GM19324 (cell line): ENCODE measurements at regions not wholly inside any gene's neighbourhood (a gene's known extent, or its start where the extent isn't known, plus 50 kb on each side); places are given as distances from the start of the nearest gene placed in this dataset.

Experiments used
- ATAC-seq: cut with Tn5 transposase; IDR thresholded peaks from one replicate; pipeline ENCODE4 v1.9.1; 2021; ENCODE audit warnings: mild to moderate bottlenecking, moderate library complexity; ENCODE audit not compliant: unreplicated experiment, low FRiP score

GRCh38 chr21:15559660-15560059, 170.1 kb upstream of the USP25 start:
- no peak for ATAC-seq

GRCh38 chr21:15560383-15561056, 169.3 kb upstream of the USP25 start:
- no peak for ATAC-seq

- no peak for ATAC-seq
These were observed 167.0 kb upstream of the USP25 start for GRCh38 chr21:15562748-15563147.

- no peak for ATAC-seq
These were observed 164.9 kb upstream of the USP25 start for GRCh38 chr21:15564907-15565306.

- ATAC-seq = no peak
These were observed 163.1 kb upstream of the USP25 start for GRCh38 chr21:15566703-15567102.

- ATAC-seq = no peak
These were observed 162.6 kb upstream of the USP25 start for GRCh38 chr21:15567191-15567590.

- no peak for ATAC-seq
These were observed 161.3 kb upstream of the USP25 start for GRCh38 chr21:15568516-15568915.

- ATAC-seq = no peak
These were observed 142.9 kb upstream of the USP25 start for GRCh38 chr21:15586752-15587427.

GRCh38 chr21:15592271-15592860, 137.4 kb upstream of the USP25 start:
- ATAC-seq = no peak

GRCh38 chr21:15592957-15593356, 136.8 kb upstream of the USP25 start:
- ATAC-seq = no peak

- no peak for ATAC-seq
These were observed 128.4 kb upstream of the USP25 start for GRCh38 chr21:15601390-15601789.

- no peak for ATAC-seq
These were observed 125.4 kb upstream of the USP25 start for GRCh38 chr21:15604413-15604812.

GRCh38 chr21:15614766-15615165, 115.0 kb upstream of the USP25 start:
- ATAC-seq = no peak

GRCh38 chr21:15616864-15617574, 112.8 kb upstream of the USP25 start:
- ATAC-seq = no peak

GRCh38 chr21:15617964-15618363, 111.8 kb upstream of the USP25 start:
- no peak for ATAC-seq

GRCh38 chr21:15620892-15621291, 108.9 kb upstream of the USP25 start:
- ATAC-seq = no peak

- ATAC-seq = no peak
These were observed 105.1 kb upstream of the USP25 start for GRCh38 chr21:15624646-15625045.

GRCh38 chr21:15625363-15625762, 104.4 kb upstream of the USP25 start:
- ATAC-seq = no peak

GRCh38 chr21:15626031-15626430, 103.8 kb upstream of the USP25 start:
- ATAC-seq = no peak

GRCh38 chr21:15627011-15627410, 102.8 kb upstream of the USP25 start:
- no peak for ATAC-seq

- no peak for ATAC-seq
These were observed 102.0 kb upstream of the USP25 start for GRCh38 chr21:15627823-15628222.
